GM18858 (cell line): ENCODE measurements at regions not wholly inside any gene's neighbourhood (a gene's known extent, or its start where the extent isn't known, plus 50 kb on each side); places are given as distances from the start of the nearest gene placed in this dataset.
"Not testable (repeated sequence)": the region's sequence is repeated elsewhere in the genome, so short reads cannot be mapped to it uniquely, and the experiment has no call there.

ENCODE experiments used
- ATAC-seq: cut with Tn5 transposase; IDR thresholded peaks from one replicate; pipeline ENCODE4 v1.9.1; 2021; ENCODE audit not compliant: unreplicated experiment

DNA sequence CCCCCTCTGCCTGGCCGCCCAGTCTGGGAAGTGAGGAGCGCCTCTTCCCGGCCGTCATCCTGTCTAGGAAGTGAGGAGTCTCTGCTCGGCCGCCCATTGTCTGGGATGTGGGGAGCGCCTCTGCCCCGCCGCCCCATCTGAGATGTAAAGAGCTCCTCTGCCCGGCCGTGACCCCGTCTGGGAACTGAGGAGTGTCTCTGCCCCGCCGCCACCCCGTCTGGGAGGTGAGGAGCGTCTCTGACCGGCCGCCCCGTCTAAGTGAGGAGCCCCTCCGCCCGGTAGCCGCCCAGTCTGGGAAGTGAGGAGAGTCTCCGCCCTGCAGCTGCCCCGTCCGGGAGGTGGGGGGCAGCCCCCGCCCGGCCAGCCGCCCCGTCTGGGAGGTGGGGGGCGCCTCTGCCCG lies 228.9 kb downstream of the RPIA start:
- ATAC-seq = not testable (repeated sequence)

DNA sequence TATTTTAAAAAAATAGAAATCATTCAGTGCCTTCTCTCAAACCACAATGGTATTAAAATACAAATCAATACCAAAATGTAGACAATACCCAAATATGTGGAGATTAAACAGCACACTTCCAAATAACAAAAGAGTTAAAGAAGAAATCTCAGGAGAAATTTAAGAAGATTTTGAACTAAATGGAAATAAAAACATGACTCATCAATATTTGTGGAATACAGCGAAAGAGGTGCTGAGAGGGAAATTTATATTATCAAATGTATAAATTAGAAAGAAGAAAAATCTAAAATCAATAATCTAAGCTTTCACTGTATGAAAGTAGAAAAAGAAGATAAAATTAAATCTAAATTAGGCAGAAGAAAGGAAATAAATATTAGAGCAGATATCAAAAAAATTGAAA lies 233.1 kb downstream of the RPIA start:
- no peak for ATAC-seq

DNA sequence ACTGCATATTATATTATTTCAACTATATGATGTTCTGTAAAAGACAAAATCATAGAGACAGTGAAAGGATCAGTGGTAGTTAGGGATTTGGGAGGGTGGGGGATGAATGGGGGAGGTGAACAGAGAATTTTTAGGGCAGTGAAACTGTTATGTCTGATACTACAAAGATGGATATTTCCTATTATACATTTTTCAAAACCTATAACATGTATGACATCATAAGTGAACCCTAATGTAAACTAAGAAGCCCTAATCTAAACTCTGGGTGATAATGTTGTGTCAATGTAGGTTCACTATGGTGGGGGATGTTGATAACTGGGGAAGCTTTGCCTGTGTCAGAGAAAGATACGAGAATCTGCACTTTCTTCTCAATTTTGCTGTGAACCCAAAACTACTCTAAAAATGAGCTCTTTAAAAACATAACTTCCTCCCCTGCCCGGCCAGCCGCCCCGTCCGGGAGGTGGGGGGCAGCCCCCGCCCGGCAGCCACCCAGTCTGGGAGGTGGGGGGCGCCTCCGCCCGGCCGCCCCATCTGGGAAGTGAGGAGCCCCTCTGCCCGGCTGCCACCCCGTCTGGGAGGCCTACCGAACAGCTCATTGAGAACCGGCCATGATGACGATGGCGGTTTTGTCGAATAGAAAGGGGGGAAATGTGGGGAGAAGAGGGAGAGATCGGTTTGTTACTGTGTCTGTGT lies 234.4 kb downstream of the RPIA start:
- no peak for ATAC-seq

DNA sequence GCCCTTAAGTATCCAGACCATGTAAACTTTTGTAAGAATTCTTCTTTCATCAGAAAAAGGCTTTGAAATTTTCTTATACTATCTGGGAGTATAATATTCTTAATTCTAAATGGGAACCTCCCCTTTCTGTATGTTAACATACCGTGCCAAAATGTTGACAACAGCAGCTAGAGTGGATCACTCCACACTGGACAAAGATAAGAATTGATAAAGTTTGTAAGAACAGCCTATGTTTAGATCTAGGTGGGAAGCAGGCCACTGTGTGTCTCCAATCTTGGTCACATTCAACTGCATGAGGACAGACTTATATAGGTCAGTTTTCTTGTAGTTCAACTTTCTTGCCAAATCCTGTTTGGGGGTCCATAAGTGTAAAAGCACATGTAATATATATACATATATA lies 235.7 kb downstream of the RPIA start:
- ATAC-seq = no peak

DNA sequence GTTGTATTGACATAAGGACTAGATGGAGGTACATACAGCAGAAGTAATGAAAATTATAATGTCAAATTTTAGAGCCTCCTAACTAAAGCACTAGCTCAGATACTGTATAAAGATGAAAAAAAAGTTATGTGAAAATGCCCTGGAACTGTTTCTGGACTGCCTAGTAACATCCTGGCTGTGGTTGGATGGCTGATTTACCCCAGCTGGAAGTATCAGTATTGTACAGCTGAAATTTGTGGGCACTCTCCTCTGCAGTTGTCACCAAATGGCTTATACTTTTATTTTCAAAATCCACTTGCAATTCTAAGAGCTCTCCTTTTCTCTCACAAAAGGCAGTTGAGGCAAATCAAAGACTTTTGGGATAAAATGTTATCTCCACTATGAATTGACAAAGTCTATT lies 239.2 kb downstream of the RPIA start:
- no peak for ATAC-seq

DNA sequence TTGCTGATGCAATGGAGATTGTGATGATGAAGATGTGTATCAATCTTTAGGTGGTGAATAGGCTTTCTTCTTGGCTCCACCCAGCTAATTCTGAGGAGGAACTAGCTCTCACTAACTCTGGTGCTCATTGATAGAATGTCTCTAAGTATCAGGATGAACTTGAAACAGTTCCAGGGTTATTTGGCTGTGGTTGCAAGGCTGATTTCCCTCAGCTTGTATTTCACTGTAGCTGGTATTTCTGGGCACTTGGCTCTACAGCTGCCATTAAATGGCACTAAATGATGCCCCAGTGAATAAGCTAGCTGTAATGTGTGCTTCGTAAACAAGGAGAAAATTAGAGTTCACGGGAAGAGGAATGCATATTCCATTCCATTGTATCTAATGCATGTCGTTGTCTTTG lies 241.2 kb downstream of the RPIA start:
- no peak for ATAC-seq

DNA sequence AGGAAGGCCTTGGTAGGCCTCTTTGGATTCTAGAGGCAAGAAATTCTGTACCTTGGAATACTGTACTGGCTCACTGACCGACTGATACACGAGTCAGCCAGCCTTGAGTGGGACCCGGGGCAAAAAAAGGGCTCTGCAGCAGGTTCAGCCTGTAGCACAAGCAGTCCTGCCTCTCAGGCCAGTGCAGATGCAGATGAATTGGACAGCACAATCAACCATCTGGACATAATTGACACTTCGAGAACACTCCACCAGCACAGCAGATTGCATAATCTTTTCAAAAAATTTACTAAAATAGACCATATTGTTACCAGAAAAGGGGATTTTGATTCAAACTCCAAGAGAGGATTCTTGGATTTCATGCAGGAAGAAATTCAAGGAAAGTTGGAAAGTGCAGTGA lies 241.6 kb downstream of the RPIA start:
- no peak for ATAC-seq

DNA sequence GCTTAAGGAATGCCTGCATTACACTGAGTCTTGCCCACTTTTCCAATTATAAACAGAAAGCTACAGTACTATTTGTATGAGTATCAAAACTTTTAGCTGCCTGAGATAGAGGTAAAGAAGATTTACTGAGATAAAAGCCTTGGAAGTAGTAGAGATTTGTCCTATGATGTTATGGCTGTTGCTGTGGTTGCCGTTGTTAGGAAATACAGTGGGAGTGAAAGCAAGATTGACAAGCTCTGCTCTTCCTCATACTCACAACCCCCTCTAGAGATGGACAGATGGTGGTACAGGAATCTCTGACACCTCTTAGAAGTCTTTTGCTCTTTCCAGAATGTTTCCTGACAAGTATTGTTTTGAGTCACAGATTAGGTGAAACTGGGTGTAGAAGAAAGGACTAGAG lies 242.5 kb downstream of the RPIA start:
- no peak for ATAC-seq

DNA sequence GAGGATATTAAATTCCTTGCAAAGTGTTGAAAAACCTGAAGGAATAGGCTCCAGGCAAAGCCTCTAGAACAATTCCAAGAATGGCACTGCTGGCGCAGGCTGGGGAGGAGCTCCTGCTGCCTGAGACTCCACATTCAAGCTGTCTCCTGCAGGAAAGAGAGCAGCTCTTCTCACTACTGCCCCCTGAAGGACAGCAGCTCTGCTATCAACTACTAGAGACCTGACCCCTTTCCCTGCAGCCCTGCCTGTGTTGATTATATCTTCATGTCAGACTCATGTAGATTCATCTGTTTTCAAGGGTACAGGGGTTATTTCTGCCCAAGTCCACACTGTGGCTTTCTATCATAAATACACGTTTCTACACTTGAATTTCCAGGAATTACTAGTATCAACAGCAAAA lies 249.7 kb downstream of the RPIA start:
- ATAC-seq = not testable (repeated sequence)

DNA sequence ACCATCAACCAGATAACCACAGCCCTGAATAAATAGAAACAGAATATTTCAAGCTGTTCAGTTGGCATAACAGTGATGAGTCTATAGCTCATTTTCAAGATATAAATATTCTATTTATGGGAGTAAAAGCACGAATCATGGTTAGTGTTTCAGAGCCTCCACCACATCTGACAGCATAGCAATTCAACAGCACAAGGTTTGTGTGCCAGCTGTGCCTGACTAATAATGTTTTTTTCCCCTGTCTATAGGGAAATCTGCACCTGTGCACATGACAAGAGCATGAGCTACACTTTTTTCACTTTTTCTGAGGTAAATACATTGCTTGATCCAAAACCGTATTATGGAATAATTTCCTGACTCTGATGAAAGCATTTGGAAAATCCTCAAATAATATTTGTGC lies 251.3 kb downstream of the RPIA start:
- no peak for ATAC-seq

DNA sequence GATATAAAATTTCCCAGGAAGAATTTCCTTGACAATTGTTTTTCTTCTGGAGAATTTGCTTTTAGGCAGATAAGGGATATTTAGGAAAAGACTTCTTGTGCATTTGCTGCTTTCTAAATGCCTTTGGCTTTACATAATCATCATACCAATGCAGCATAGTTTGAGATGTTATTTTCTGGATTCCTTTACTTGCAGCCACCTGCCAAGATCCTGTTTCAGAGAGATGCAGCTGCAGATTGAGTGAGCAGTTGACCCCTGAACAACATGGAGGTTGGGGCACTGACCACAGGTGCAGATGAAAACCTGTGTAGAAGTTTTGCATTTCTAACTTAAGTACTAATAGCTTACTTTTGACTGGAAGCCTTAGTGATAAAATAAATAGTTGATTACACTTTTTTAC lies 257.9 kb downstream of the RPIA start:
- ATAC-seq = no peak

DNA sequence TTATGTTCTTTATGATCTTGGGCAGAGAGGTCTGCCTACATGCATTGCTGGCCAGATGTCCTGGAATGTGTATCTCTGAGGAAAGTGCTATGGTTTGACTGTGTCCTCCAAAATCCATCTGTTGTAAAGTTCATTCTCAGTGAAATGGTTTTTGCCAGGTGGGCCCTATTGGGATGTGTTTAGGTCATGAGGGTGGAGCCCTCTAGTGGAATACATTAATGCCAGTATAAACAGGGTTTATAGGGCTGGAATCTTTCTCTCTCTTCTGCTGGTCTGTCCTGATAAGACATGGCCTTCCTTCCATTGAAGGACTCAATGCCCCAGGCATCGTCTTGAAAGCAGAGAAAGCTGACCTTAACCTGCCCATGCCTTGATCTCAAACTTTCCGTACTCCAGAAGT lies 258.5 kb downstream of the RPIA start:
- ATAC-seq = no peak

DNA sequence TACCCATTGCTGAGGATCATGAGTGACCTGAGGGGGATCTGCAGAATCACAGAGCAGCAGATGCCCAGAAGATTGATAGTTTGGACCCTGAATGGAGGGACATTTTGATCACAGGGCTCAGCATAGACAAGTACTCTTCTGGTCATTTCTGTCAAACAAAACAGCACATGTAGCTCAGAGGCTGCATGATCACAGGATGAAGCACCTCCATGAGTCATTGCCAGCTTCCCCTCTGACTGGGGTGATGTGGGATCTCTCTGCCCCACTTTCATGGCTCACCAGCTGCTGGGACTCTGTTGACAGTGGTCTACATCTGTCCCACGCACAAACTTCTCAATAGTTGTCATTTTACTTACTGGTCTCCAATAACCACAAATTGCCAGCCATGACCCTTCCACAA lies 264.1 kb downstream of the RPIA start:
- no peak for ATAC-seq

DNA sequence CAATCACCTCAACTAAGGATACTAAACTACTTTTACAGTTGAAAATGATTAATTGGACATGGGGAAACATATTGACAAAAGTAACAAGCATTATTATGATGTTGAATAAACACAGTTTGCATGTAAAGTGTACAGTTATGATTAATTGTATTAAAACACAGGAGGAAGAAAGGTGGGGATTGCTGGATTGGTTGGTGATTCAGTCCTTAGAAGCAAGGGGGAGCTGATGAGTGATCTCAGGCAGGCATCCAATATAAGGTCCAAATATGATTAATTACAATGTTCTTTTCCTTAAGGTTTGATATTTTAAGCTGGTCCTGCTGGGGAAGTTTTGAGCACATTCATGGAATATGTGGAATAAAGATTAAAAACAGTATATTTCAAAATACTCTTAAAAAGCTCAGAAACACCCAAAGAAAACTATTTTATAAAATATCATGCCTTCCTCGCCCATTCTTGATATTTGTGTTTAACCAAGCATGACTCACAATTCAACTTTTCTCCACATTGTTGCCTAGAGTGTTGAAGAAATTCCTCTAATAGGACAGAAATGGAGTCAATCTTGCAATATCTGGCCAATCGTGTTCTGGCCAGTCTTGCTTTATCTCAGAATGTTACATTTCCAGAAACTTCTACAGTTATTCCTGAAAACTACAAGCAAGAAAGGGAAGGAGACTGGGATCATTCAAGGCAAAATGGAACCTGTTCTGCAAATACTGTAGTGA lies 268.2 kb downstream of the RPIA start:
- ATAC-seq = no peak

DNA sequence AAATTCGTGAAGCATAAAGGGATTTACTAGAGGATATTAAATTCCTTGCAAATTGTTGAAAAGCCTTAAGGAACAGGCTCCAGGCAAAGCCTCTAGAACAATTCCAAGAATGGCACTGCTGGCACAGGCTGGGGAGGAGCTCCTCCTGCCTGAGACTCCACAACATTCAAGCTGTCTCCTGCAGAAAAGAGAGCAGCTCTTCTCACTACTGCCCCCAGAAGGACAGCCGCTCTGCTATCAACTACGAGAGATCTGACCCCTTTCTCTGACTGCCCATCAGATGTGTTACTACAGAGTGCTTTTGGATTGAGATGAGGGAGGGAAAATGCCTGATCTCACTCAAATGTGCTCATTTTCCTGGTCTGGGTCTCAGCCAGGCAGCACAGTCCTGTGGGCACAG lies 269.9 kb downstream of the RPIA start:
- not testable (repeated sequence) for ATAC-seq

DNA sequence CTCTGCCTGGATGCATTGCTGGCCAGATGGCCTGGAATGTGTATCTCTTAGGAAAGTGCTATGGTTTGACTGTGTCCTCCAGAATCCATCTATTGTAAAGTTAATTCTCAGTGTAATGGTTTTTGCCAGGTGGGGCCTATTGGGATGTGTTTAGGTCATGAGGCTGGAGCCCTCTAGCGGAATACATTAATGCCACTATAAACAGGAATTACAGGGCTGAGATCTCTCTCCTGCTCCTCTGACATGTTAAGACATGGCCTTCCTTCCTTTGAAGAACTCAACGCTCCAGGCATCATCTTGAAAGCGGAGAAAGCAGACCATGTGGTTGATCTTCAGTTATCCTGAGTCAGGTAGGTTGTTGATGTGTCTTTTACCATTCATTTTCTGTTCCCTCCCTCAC lies 276.4 kb downstream of the RPIA start:
- no peak for ATAC-seq

DNA sequence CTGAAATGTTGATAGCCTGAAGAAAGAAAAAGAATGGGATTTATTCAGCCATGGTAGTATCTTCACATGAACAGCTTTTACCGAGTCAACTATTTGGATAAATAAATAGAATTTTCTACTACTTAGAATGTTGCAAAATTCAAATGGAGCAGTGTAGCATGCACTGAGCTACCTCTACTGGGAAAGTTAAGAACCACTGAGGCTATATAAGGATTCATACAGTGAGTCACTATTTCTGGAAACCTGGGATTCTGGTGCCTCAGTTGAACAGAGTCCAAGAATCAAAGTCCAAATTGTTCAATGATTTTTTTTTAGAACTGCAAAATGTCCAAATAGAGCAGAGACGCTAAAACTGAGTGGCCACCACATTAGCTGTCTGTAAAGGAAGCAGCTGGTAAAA lies 286.5 kb downstream of the RPIA start:
- ATAC-seq = not testable (repeated sequence)

DNA sequence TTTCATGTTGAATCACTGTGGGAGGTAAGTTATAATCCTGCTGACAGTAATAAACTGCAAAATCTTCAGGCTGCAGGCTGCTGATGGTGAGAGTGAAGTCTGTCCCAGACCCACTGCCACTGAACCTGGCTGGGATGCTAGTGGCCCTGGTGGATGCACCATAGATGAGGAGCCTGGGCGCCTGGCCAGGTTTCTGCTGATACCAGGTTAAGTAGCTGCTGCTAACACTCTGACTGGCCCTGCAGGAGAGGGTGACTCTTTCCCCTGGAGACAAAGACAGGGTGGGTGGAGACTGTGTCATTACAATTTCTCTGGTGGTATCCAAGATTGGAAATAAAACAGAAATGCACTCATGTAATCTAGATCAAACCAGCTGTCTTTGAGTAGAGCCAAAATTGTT lies 287.0 kb downstream of the RPIA start:
- not testable (repeated sequence) for ATAC-seq

DNA sequence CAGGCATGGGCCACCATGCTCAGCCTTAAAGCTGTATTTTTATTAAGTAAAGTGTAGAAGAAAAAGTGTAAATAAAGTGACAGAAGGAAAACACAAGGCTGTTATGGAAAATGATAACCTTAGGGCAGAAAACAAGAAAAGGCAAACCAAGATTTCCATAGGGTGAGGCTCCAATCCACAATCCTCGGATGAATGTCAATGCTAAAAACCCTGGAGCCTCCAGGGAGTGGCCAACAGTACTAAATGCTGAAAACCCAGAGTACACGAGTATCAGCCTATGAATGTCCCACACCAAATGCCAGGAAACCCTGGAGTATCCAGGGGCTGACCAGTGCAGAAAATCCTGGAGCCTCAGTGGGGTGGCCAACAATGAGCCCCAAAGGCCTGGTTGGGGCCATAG lies 292.6 kb downstream of the RPIA start:
- not testable (repeated sequence) for ATAC-seq

DNA sequence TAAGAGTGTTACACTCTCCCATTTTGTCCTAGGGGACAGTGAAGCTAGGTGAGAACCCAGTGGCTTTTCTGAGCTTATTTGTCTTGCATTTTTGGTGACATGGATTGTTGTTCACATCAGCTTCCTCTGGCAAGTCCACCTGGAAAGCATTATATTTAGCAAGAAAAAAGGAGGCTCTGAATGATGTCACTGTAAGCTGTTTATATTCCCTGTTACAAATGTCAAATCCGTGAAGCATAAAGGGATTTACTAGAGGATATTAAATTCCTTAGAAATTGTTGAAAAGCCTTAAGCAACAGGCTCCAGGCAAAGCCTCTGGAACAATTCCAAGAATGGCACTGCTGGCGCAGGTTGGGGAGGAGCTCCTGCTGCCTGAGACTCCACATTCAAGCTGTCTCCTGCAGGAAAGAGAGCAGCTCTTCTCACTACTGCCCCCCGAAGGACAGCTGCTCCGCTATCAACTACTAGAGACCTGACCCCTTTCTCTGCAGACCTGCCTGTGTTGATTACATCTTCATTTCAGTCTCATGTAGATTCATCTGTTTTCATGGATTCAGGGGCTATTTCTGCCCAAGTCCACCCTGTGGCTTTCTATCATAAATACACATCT lies 295.4 kb downstream of the RPIA start:
- ATAC-seq = not testable (repeated sequence)

DNA sequence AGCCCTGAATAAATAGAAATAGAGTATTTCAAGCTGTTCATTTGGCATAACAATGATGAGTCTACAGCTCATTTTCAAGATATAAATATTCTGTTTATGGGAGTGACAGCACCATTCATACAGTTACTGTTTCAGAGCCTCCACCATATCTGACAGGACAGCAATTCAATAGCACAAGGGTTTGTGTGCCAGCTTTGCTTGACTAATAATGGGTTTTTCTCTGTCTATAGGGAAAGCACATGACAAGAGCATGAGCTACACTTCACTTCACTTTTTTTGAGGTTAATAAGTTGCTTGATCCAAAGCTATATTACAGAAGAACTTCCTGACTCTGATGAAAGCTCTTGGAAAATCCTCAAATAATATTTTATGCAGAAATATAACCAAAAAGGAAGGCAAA lies 297.1 kb downstream of the RPIA start:
- not testable (repeated sequence) for ATAC-seq

DNA sequence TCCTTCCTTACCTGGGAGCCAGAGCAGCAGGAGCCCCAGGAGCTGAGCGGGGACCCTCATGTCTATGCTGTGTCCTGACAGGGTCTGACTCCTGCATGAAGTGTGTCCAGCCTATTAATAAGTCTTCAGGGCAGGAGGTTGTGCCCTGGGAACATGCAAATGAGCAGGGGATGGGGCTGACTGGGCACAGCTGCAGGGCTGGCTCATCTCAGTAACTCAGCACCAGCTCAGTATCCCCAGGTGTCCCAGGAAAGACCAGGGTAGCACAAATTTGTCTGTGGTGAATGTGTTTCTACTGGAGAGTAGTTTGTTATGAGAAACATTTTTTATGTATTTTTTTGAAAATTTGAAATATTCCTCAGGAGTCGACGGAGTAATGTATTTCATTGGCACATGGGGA lies 301.3 kb downstream of the RPIA start:
- not testable (repeated sequence) for ATAC-seq
